ENCODE measurements at regions not wholly inside any gene's neighbourhood (a gene's known extent, or its start where the extent isn't known, plus 50 kb on each side); places are given as distances from the start of the nearest gene placed in this dataset.
A peak's percentile ranks its signal among the peaks of the same experiment; 100 is the strongest.
"Not testable (repeated sequence)": the region's sequence is repeated elsewhere in the genome, so short reads cannot be mapped to it uniquely, and the experiment has no call there.

DNA sequence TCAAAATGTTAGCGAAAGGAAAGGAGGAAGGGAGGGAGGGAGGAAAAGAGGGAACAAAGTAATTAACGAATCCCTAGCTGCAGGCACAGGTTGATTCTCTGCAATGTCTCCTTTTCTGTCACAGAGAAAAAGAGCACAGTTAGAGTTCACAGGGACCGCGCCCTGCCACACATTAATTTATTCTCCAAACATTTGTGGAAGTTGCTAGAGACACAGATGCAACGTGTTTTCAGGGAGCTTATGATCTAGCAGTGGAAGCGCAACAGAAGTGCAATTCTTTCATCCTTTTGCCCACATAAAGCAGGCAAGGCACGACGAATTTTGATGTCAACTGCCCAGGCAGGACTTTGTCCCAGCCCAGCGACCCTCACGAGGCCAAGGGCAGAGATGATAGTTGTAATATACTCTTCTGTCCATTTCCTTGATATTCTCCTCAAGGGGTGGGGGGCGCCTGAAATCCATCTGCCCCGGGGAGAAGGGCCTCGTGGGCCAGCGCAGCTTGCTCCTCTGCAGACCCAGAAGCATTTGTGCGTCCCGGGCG is 101.7 kb upstream of the ZNF438 start:
- Mint-ChIP-seq H3K4me3 (peak overlapping the region; percentile 78 to 95 (median 85)), H3K9me3 (no peaks in the 10 kb centered on the region), H3K4me1 (peaks cover 0 to 15% (median 5%) of the 10 kb centered on the region in 3 donors), H3K27ac (peak overlapping the region in 1 of 3 donors; percentile 23), H3K27me3 (peaks cover 2% of the 10 kb centered on the region), H3K36me3 (no peaks in the 10 kb centered on the region)

DNA sequence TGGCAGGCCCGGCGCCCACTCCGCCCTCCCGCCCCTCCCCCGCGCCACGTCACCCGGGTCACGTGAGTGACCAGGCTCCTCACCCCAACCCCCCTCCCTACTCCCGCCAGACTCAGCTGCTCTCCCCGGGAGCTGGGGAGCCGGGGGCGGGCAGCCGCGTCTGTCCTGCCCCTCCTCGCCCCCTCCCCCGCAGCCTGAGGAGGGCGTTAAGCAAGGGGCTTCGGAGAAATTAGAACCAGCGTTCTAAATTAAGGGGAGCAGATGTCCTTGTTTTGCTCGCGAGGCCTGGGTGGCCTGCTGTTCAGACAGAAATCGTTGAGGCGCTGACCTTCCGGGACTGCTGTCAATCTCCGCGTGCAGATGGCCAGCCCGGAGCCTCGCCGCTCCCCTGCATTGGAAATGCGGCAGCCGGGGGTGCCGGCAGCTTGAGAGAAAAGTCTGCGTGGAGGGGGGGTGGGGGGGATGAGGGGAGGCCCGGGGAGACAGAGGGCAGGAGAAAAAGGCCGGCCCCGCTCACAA is 102.2 kb upstream of the ZNF438 start:
- peaks cover 2% of the 10 kb centered on the region for H3K27me3 Mint-ChIP-seq
- peaks cover 0 to 15% (median 5%) of the 10 kb centered on the region in 3 donors for H3K4me1 Mint-ChIP-seq
- H3K36me3 Mint-ChIP-seq: no peaks in the 10 kb centered on the region
- no peaks in the 10 kb centered on the region for H3K9me3 Mint-ChIP-seq
- H3K27ac Mint-ChIP-seq: peak overlapping the region in 1 of 3 donors; percentile 23
- peak overlapping the region; percentile 78 to 95 (median 86) for H3K4me3 Mint-ChIP-seq

DNA sequence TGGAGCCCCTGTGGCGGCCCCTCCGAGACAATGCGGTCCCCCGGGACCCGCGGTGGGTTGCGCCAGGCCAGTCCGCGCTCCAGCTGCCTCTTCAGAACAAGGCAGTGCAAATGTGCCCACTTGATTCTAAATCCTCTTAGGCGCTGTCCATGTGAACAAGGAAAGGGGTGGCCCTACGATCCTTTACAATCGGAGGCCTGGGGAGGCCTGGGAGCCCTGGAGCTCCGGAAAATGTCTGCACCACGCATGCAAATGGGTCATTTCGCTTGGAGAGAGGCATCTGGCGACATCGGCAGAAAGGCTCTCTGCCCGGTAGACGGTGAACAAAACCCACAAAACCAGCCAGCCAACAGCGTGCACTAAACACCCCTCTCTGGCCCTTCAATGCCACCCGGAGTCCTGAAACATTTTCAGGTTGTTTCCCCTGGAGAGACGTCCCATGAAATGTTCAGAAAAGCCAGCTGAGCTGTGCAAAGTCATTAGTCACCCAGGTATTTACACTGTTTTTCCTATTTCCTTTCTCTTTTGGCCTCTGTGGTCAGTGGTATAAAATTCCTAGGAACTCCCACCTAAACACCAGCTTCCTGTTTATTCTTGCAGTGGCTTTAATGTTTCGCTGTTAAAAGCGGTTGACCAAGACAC is 102.8 kb upstream of the ZNF438 start:
- Mint-ChIP-seq H3K27me3 (peaks cover 2% of the 10 kb centered on the region), H3K27ac (no peak overlapping the region), H3K4me1 (peaks cover 0 to 15% (median 5%) of the 10 kb centered on the region in 3 donors), H3K36me3 (no peaks in the 10 kb centered on the region), H3K9me3 (no peaks in the 10 kb centered on the region), H3K4me3 (peak overlapping the region; percentile 78 to 95 (median 86))

DNA sequence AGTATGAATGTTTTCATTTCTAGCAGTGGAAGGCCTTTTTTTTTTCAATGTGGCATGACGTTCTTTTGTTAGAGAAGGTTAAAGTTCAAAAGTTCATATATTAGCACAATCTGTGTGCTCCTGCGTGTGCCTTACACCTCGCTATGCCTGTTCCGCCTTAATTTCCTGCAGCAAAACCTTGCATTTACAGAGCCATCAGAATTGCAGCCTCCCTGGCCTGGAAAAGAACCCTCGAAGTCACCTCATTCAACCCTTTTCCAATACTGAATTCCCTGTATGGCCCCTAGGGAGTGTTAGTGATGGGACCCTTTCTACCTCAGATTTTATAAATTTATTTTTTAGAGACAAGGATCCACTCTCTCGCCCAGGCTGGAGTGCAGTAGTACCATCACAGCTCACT is 103.5 kb upstream of the ZNF438 start:
- Mint-ChIP-seq H3K27me3 (peaks cover 2% of the 10 kb centered on the region), H3K27ac (no peak overlapping the region), H3K4me1 (peaks cover 0 to 15% (median 5%) of the 10 kb centered on the region in 3 donors)

DNA sequence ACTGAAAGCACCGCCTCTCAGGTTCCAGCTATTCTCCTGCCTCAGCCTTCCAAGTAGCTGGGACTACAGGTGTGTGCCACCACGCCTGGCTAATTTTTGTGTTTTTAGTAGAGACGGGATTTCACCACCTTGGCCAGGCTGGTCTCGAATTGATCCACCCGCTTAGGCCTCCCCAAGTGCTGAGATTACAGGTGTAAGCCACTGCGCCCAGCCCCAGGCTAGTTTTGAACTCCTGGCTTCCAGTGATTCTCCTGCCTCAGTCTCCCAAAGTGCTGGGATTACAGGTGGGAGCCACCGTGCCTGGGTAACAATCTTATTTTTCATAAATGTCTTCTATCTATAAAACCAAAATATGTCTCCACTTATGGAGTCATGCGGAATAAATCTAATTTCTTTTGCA is 104.1 kb upstream of the ZNF438 start:
- H3K27me3 Mint-ChIP-seq, H3K36me3 Mint-ChIP-seq, H3K9me3 Mint-ChIP-seq, H3K27ac Mint-ChIP-seq: not testable (repeated sequence)
- Mint-ChIP-seq H3K4me1 (peaks cover 0 to 15% (median 5%) of the 10 kb centered on the region in 3 donors), H3K4me3 (peak overlapping the region in 1 of 4 donors; percentile 65)

More for the DNA sequence above, 103.5 kb upstream of the ZNF438 start:
- Mint-ChIP-seq H3K4me3 (peak overlapping the region in 3 of 4 donors; percentile 78 to 95 (median 82)), H3K9me3 (peaks cover 0 to 1% (median 0%) of the 10 kb centered on the region in 3 donors), H3K36me3 (no peaks in the 10 kb centered on the region)

DNA sequence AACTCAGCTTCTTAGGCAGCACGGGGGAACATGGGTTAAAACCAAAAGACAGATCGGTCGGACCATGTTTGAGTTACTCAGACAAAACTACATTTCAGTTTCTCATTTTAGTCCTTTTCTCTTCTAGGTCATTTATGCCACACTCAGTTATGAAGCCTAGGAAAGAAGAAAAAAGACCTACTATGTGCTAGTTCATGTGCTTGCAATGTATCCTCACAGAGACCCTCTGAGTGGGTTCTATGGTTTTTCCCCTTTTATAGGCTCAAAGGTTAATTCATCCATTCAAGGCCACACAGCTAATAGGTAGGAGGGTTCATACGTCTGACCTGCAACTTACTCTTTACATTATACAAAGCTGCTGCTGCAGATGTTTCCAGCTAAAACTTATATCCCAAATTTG is 104.7 kb upstream of the ZNF438 start:
- Mint-ChIP-seq H3K4me1 (peaks cover 0 to 15% (median 5%) of the 10 kb centered on the region in 3 donors), H3K36me3 (no peaks in the 10 kb centered on the region), H3K27ac (peak overlapping the region in 1 of 3 donors; percentile 23), H3K4me3 (peak overlapping the region in 1 of 4 donors; percentile 65), H3K27me3 (peaks cover 2% of the 10 kb centered on the region), H3K9me3 (peaks cover 0 to 1% (median 0%) of the 10 kb centered on the region in 3 donors)

DNA sequence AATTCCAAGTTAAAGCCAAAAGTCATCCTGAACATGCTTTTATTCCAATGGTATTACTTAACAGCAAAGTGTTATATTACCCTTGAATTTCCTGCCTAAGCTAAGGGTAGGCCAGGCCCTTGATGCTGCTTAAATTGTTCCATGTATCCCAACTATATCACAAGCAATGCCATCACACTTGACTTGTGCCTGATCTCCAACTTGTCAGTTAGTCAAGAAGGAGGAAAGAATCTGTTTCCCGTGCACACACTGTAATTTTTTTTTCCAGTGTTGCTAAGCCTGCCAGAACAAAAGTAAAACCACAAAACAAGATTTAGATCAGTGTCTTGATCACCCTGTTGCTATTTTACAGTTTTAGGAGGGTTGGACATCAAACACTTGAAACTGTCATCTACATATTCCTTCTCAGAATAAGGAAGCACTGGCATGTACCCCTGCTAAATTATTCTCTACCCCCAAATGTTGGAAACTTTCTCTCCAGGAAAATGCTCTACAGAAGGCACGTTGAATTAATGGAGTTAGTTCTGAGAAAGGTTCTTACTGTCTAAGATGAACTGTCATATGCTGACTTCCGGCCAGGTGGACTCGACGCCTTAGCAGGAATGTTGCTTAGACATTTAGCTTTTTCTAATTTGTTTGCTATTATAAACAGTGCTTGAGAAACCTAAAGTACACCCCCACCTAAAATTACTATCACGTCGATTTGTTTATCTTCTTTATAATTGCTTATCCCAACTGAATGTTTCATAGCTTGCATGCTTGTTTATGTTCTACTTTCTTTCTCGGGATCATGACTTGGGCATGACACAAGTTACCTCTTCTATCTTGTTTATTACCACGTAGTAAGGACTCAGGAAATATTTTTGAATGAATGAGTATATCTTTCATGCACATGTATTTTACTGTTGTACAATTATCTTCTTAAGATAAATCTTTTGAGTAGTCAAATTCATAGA is 105.5 kb upstream of the ZNF438 start:
- Mint-ChIP-seq H3K36me3 (no peaks in the 10 kb centered on the region), H3K27ac (peak overlapping the region in 1 of 3 donors; percentile 14), H3K4me1 (peaks cover 0 to 15% (median 5%) of the 10 kb centered on the region in 3 donors), H3K27me3 (peaks cover 2% of the 10 kb centered on the region), H3K4me3 (peak overlapping the region in 1 of 4 donors; percentile 15), H3K9me3 (peaks cover 0 to 1% (median 0%) of the 10 kb centered on the region in 3 donors)

DNA sequence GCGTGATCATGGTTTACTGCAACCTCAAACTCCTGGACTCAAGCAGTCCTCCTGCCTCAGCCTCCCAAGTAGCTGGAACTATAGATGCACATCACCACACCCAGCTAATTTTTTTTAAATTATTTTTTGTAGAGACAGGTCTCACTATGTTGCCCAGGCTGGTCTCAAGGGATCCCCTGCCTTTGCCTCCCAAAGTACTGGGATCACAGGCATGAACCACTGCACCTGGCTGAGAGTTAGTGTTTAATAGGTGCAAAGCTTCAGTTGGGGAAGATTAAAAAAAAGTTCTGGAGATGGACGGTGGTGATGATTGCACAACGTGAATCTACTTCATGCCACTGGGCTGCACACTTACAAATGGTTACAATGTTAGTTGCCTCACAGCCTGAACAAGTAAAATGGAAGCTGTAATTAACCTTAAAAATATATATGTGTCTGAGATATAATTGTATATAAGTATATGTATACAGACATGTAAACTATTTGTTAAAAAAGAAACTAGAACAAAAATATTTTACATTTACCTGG is 106.4 kb upstream of the ZNF438 start:
- Mint-ChIP-seq H3K4me3 (no peak overlapping the region), H3K27me3 (peaks cover 2% of the 10 kb centered on the region), H3K27ac (no peak overlapping the region), H3K36me3 (no peaks in the 10 kb centered on the region), H3K9me3 (peaks cover 0 to 1% (median 0%) of the 10 kb centered on the region in 3 donors), H3K4me1 (peaks cover 0 to 15% (median 3%) of the 10 kb centered on the region in 3 donors)

DNA sequence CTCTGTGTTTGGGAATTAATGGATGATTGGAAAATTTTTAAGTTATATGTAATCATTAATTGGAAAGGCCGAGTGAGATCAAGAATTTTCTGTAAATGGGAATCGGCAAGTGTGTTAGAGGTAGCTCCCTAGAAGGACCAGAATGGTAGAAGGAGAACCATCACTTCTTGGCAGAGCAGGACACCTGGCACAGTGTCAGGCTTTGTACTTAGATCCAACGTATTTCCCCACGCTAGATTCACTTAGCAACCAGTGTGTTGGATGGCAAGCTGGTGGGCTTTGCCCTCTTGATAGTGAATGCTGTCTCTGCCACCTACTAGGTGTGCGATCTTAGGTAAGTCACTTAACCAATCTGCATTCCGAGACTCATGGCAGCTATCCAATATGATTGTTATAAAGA is 107.8 kb upstream of the ZNF438 start:
- H3K27ac Mint-ChIP-seq: no peak overlapping the region
- peaks cover 0 to 1% (median 0%) of the 10 kb centered on the region in 3 donors for H3K9me3 Mint-ChIP-seq
- peaks cover under 1% of the 10 kb centered on the region for H3K27me3 Mint-ChIP-seq
- H3K4me3 Mint-ChIP-seq: no peak overlapping the region
- H3K36me3 Mint-ChIP-seq: peaks cover 2% of the 10 kb centered on the region
- H3K4me1 Mint-ChIP-seq: peaks cover 0 to 12% (median 0%) of the 10 kb centered on the region in 3 donors

DNA sequence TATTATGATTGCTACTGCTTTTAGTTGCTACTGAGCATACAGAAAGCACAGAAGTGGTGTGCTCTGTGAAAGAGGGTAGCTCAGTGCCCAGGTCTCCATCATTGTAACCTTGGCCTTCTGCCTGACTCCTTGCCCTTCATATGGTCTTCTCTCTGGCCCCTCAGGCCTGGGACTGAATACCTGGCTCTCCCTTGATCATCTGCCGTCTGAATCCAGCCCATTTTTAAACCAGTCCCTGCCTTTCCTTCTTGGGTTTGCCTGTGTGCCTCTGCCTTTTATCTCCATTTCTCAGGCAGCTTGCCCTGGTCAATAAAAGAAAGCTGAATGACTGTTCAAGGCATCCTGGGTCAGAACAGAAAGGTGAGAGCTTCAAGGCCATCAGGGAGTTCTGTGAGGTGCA is 109.1 kb upstream of the ZNF438 start:
- Mint-ChIP-seq H3K27me3 (peaks cover 3% of the 10 kb centered on the region), H3K4me3 (no peak overlapping the region), H3K27ac (no peak overlapping the region), H3K4me1 (peaks cover 0 to 8% (median 0%) of the 10 kb centered on the region in 3 donors), H3K36me3 (peaks cover 2% of the 10 kb centered on the region), H3K9me3 (peaks cover 0 to 1% (median 0%) of the 10 kb centered on the region in 3 donors)

DNA sequence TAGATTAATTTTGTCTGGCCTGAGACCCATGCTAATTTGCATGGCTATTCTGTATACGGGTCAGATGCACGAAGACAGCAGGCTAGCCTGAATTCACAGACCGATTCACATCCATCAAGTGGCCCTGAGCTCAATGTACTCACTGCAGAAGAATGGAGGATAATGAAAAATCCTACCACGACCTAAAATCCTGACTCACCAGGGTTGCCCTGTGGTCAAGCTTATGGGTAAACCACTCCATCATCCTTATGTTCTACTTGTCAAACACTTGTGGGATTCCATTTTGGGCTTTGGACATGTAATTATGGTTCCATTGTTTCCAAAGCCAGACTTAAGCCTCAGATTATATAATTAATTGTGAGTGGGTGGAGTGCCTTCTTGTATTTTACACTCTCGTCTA is 110.4 kb upstream of the ZNF438 start:
- H3K4me1 Mint-ChIP-seq: peaks cover 0 to 5% (median 0%) of the 10 kb centered on the region in 3 donors
- no peak overlapping the region for H3K4me3 Mint-ChIP-seq
- peaks cover 0 to 1% (median 0%) of the 10 kb centered on the region in 3 donors for H3K9me3 Mint-ChIP-seq
- no peak overlapping the region for H3K27ac Mint-ChIP-seq
- H3K36me3 Mint-ChIP-seq: peaks cover 2% of the 10 kb centered on the region
- peaks cover 14% of the 10 kb centered on the region for H3K27me3 Mint-ChIP-seq

DNA sequence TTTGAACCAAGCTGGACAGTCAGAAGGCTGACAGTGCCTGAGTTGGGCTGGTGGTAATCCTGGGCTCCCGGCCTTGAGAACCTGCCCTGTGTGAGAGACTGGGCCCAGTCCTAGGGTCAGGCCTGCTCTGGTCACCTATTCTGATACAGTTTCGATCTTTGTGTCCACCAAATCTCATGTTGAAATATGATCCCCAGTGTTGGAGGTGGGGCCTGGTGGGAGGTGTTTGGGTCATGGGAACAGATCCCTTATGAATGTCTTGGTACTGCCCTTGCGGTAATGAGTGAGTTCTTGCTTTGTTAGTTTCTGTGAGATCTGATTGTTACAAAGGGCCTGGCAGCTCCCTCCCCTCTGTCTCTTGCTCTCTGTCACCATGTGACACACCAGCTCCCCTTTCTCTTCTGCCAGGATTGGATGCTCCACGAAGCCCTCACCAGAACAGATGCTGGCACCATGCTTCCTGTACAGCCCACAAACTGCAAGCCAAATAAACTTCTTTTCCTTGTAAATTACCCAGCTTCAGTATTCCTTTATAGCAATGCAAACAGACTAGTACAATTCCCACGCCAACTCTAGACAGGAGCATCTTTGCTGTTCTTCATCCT is 111.8 kb upstream of the ZNF438 start:
- H3K36me3 Mint-ChIP-seq: peaks cover 2% of the 10 kb centered on the region
- peak overlapping the region in 1 of 4 donors; percentile 27 for H3K4me3 Mint-ChIP-seq
- H3K27me3 Mint-ChIP-seq: peaks cover 15% of the 10 kb centered on the region
- H3K27ac Mint-ChIP-seq: no peak overlapping the region
- H3K9me3 Mint-ChIP-seq: peaks cover 0 to 1% (median 0%) of the 10 kb centered on the region in 3 donors
- H3K4me1 Mint-ChIP-seq: no peaks in the 10 kb centered on the region

DNA sequence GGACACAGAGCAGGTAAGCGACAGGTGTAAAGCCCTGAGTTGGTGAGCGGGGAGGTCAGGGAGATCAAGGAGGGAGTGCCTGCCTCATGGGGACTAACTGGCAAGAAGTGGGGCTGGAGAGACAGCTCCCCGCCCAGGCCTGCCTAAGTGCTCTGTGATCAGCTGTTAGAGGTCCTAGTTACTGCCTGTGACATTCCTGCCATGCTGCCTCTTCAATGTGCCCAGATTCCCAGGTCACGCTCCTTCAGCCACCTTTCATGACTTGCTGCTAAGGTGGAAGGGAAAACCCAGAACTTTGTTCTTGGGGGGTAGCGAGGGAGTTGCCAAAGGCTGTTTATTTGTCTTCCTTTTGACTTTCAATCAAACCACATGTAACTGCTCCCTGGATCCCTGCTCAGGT is 114.3 kb upstream of the ZNF438 start:
- no peak overlapping the region for H3K27ac Mint-ChIP-seq
- H3K27me3 Mint-ChIP-seq: peaks cover 15% of the 10 kb centered on the region
- no peak overlapping the region for H3K4me3 Mint-ChIP-seq
- H3K9me3 Mint-ChIP-seq: no peaks in the 10 kb centered on the region
- peaks cover 2% of the 10 kb centered on the region for H3K36me3 Mint-ChIP-seq
- no peaks in the 10 kb centered on the region for H3K4me1 Mint-ChIP-seq

DNA sequence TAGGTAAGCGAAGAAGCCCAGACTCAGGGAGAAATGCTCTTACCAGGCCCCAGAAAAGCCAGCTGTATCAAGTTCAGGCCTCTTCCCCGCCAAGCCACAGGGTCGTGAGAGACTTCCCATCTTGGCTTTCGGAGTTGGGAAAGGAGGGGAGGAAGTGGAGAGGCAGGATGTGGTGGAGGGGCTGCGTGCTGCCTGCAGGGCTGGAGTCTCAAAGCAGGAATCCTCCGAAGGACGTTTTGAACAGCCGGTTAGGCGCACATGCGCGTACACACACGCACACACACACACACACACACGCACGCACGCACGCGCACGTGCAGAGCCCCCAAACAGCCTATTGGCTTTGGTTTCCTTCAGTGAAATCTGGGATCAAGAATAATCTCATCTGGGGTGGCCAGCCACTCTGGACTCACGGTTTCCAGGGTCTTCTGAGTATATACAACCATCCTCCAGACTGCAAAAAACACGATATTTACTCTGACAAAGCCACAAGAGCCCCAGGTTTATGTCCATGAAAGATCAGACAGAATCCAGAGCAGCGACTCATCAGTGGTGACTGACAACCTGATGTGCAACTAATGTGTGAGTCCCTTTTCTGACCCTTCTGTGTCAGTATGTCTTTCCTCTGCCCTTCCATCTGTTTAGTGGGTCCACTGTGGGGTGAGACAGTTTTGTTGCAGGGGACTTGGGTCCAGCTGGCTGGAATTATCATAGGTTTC is 115.0 kb upstream of the ZNF438 start:
- Mint-ChIP-seq H3K4me1 (no peaks in the 10 kb centered on the region), H3K27me3 (peaks cover 15% of the 10 kb centered on the region), H3K27ac (no peak overlapping the region), H3K36me3 (peaks cover 2% of the 10 kb centered on the region), H3K9me3 (no peaks in the 10 kb centered on the region), H3K4me3 (no peak overlapping the region)

Measured in IgD-negative memory B cell (primary cell).